ENCODE measurements at regions not wholly inside any gene's neighbourhood (a gene's known extent, or its start where the extent isn't known, plus 50 kb on each side); places are given as distances from the start of the nearest gene placed in this dataset.

DNA sequence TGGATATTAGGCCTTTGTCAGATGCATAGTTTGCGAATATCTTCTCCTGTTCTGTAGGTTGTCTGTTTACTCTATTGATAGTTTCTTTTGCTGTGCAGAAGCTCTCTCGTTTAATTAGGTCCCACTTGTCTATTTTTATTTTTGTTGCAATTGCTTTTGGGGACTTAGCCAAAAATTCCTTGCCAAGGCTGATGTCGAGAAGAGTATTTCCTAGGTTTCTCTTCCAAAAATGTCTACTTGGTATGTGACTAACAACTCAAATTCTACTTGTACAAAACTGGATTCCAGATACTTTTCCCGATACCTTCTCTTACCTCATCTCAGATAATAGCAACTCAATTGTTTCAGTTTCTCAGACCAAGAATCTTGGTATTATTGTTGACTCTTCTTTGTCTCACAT, 142.4 kb upstream of the GLRA2 start:
- Histone ChIP-seq H3K27me3 (ENCODE audit: control insufficient read depth in 1 of 2, insufficient read depth in 2 of 2, low read length in 2 of 2) (no peaks in the 10 kb centered on the region), H3K4me1 (ENCODE audit: insufficient read depth, low read length) (no peaks in the 10 kb centered on the region), H3K36me3 (ENCODE audit: insufficient read depth, low read length) (no peaks in the 10 kb centered on the region), H3K9me3 (ENCODE audit: control insufficient read depth in 1 of 2, insufficient read depth in 1 of 2, low read length in 2 of 2) (no peaks in the 10 kb centered on the region), H3K4me3 (ENCODE audit: low read length) (no peak overlapping the region), H3K27ac (ENCODE audit: low read depth in 1 of 2, low read length in 2 of 2) (no peak overlapping the region)
- H3K27me3 Mint-ChIP-seq = no peaks in the 10 kb centered on the region
- ATAC-seq (ENCODE audit: poor library complexity) (no peak), DNase-seq (no peak)
- no peak overlapping the region for H3K4me3 Mint-ChIP-seq
- no peaks in the 10 kb centered on the region for H3K4me1 Mint-ChIP-seq (ENCODE audit: low read depth)
- no peaks in the 10 kb centered on the region for H3K36me3 Mint-ChIP-seq (ENCODE audit: low read depth)
- no peak overlapping the region for H3K27ac Mint-ChIP-seq
- H3K9me3 Mint-ChIP-seq = no peaks in the 10 kb centered on the region
- TF ChIP-seq, protein P1, sequence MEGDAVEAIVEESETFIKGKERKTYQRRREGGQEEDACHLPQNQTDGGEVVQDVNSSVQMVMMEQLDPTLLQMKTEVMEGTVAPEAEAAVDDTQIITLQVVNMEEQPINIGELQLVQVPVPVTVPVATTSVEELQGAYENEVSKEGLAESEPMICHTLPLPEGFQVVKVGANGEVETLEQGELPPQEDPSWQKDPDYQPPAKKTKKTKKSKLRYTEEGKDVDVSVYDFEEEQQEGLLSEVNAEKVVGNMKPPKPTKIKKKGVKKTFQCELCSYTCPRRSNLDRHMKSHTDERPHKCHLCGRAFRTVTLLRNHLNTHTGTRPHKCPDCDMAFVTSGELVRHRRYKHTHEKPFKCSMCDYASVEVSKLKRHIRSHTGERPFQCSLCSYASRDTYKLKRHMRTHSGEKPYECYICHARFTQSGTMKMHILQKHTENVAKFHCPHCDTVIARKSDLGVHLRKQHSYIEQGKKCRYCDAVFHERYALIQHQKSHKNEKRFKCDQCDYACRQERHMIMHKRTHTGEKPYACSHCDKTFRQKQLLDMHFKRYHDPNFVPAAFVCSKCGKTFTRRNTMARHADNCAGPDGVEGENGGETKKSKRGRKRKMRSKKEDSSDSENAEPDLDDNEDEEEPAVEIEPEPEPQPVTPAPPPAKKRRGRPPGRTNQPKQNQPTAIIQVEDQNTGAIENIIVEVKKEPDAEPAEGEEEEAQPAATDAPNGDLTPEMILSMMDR (IDR thresholded peaks at IDR 0.05) = no peak
- ChIA-PET CTCF (no interaction called here), POLR2A (no interaction called here)
- intact Hi-C loops (cut with DNase I, micrococcal nuclease) = no loop called here

DNA sequence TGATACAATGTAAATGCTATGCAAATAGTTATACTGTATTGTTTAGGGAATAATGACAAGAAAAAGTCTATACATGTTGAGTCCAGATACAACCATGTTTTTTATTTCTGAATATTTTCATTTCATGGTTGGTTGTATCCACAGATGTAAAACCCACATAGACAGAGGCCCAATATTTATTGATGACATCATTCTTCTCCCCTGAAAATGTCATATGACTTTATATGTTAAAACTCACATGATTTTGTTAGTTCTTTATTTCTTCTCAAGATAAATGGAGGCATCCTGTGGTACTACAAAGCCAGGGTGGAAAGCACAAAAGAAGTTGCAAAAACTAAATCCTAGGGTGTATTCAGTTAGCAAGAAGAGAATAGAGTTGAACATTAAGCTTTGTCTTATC, 149.3 kb upstream of the GLRA2 start:
- H3K9me3 ChIP-seq (ENCODE audit: control insufficient read depth in 1 of 2, insufficient read depth in 1 of 2, low read length in 2 of 2) = no peaks in the 10 kb centered on the region
- H3K27me3 ChIP-seq (ENCODE audit: control insufficient read depth in 1 of 2, insufficient read depth in 2 of 2, low read length in 2 of 2) = no peaks in the 10 kb centered on the region
- intact Hi-C loops (cut with DNase I, micrococcal nuclease) = no loop called here
- CTCF ChIA-PET = no interaction called here
- H3K36me3 Mint-ChIP-seq (ENCODE audit: low read depth) = no peaks in the 10 kb centered on the region
- ATAC-seq (ENCODE audit: poor library complexity) = no peak
- H3K4me1 ChIP-seq (ENCODE audit: insufficient read depth, low read length) = no peaks in the 10 kb centered on the region
- H3K27ac Mint-ChIP-seq = no peak overlapping the region
- TF ChIP-seq, protein P1 (IDR thresholded peaks at IDR 0.05) = no peak
- no peak overlapping the region for H3K4me3 ChIP-seq (ENCODE audit: low read length)
- no peak overlapping the region for H3K4me3 Mint-ChIP-seq
- H3K27me3 Mint-ChIP-seq = no peaks in the 10 kb centered on the region
- H3K36me3 ChIP-seq (ENCODE audit: insufficient read depth, low read length) = no peaks in the 10 kb centered on the region
- no peak for DNase-seq
- H3K27ac ChIP-seq (ENCODE audit: low read depth in 1 of 2, low read length in 2 of 2) = no peak overlapping the region
- POLR2A ChIA-PET = no interaction called here
- H3K9me3 Mint-ChIP-seq = no peaks in the 10 kb centered on the region
- no peaks in the 10 kb centered on the region for H3K4me1 Mint-ChIP-seq (ENCODE audit: low read depth)

DNA sequence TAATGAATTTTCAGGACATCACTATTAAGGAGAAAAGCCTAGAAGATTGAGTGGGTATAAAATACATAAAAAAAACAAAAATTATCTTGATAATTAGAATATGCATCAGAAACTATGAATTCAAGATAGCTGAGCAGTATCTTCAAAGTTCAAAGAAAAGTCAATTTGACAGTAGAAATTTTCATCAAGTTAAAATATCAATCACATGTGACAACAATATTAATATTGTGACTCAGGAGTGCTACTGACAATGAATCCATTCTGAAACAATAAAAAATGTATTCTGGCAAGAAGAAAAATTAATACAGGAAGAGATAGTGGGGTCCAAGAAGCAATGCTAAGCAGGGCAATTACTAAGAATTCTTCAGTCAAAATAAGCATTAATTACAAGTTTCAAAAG, 151.9 kb upstream of the GLRA2 start:
- H3K4me1 Mint-ChIP-seq (ENCODE audit: low read depth) = no peaks in the 10 kb centered on the region
- CTCF ChIA-PET = no interaction called here

More for the DNA sequence above, 151.9 kb upstream of the GLRA2 start:
- no peaks in the 10 kb centered on the region for H3K4me1 ChIP-seq (ENCODE audit: insufficient read depth, low read length)
- H3K4me3 ChIP-seq (ENCODE audit: low read length) = no peak overlapping the region
- H3K4me3 Mint-ChIP-seq = no peak overlapping the region
- no peak for ATAC-seq (ENCODE audit: poor library complexity)
- H3K27me3 Mint-ChIP-seq = no peaks in the 10 kb centered on the region
- DNase-seq = no peak
- intact Hi-C loops (cut with DNase I, micrococcal nuclease) = no loop called here
- H3K9me3 Mint-ChIP-seq = no peaks in the 10 kb centered on the region
- H3K27me3 ChIP-seq (ENCODE audit: control insufficient read depth in 1 of 2, insufficient read depth in 2 of 2, low read length in 2 of 2) = no peaks in the 10 kb centered on the region
- no peak overlapping the region for H3K27ac Mint-ChIP-seq
- H3K9me3 ChIP-seq (ENCODE audit: control insufficient read depth in 1 of 2, insufficient read depth in 1 of 2, low read length in 2 of 2) = no peaks in the 10 kb centered on the region
- H3K36me3 ChIP-seq (ENCODE audit: insufficient read depth, low read length) = no peaks in the 10 kb centered on the region
- POLR2A ChIA-PET = no interaction called here
- no peak overlapping the region for H3K27ac ChIP-seq (ENCODE audit: low read depth in 1 of 2, low read length in 2 of 2)
- no peaks in the 10 kb centered on the region for H3K36me3 Mint-ChIP-seq (ENCODE audit: low read depth)
- TF ChIP-seq, protein P1 (IDR thresholded peaks at IDR 0.05) = no peak

Measured in CD4-positive, alpha-beta T cell (primary cell).